ENCODE measurements at regions not wholly inside any gene's neighbourhood (a gene's known extent, or its start where the extent isn't known, plus 50 kb on each side); places are given as distances from the start of the nearest gene placed in this dataset. TPM values are rescaled to one million over a fixed set of nuclear protein-coding genes. Genes with fewer than 3 reads are reported as not detected.

Small RNA genes in the stretch of these regions (microRNA-seq; reads per million reads assigned to microRNA genes)
- gene MIR4302 (ENCODE audit: borderline number of aligned reads), result not detected
